DMS153 (cell line): ENCODE measurements at regions not wholly inside any gene's neighbourhood (a gene's known extent, or its start where the extent isn't known, plus 50 kb on each side); places are given as distances from the start of the nearest gene placed in this dataset.

ENCODE experiments used
- DNase-seq: peaks from one replicate; lab custom pipeline; 2025; lab: John Stamatoyannopoulos, UW

GRCh38 chr1:193676996-193677549, 490.7 kb upstream of the B3GALT2 start:
- DNase-seq, result no peak

GRCh38 chr1:193674292-193674944, 488.0 kb upstream of the B3GALT2 start:
- DNase-seq, result peak; percentile 12

- no peak for DNase-seq
Observed at GRCh38 chr1:193666485-193667083, 480.2 kb upstream of the B3GALT2 start.

- DNase-seq, result no peak
Observed at GRCh38 chr1:193663965-193664364, 477.6 kb upstream of the B3GALT2 start.

- no peak for DNase-seq
Observed at GRCh38 chr1:193662030-193662429, 475.6 kb upstream of the B3GALT2 start.

GRCh38 chr1:193661385-193661784, 475.0 kb upstream of the B3GALT2 start:
- DNase-seq, result no peak

- DNase-seq, result no peak
Observed at GRCh38 chr1:193660428-193660827, 474.0 kb upstream of the B3GALT2 start.

GRCh38 chr1:193658691-193659090, 472.3 kb upstream of the B3GALT2 start:
- DNase-seq, result no peak

- no peak for DNase-seq
Observed at GRCh38 chr1:193658081-193658480, 471.7 kb upstream of the B3GALT2 start.

- no peak for DNase-seq
Observed at GRCh38 chr1:193657552-193657951, 471.1 kb upstream of the B3GALT2 start.

GRCh38 chr1:193656841-193657240, 470.4 kb upstream of the B3GALT2 start:
- DNase-seq, result no peak

- no peak for DNase-seq
Observed at GRCh38 chr1:193654951-193655735, 468.7 kb upstream of the B3GALT2 start.

- DNase-seq, result no peak
Observed at GRCh38 chr1:193649587-193649986, 463.2 kb upstream of the B3GALT2 start.

GRCh38 chr1:193634876-193635275, 448.5 kb upstream of the B3GALT2 start:
- no peak for DNase-seq

- DNase-seq, result no peak
Observed at GRCh38 chr1:193634470-193634869, 448.1 kb upstream of the B3GALT2 start.

GRCh38 chr1:193633991-193634390, 447.6 kb upstream of the B3GALT2 start:
- no peak for DNase-seq

- no peak for DNase-seq
Observed at GRCh38 chr1:193633093-193633492, 446.7 kb upstream of the B3GALT2 start.

GRCh38 chr1:193631306-193631705, 444.9 kb upstream of the B3GALT2 start:
- no peak for DNase-seq

GRCh38 chr1:193629875-193630274, 443.5 kb upstream of the B3GALT2 start:
- DNase-seq, result no peak

- DNase-seq, result no peak
Observed at GRCh38 chr1:193626695-193627094, 440.3 kb upstream of the B3GALT2 start.

GRCh38 chr1:193625255-193625654, 438.8 kb upstream of the B3GALT2 start:
- DNase-seq, result no peak

GRCh38 chr1:193619911-193620310, 433.5 kb upstream of the B3GALT2 start:
- no peak for DNase-seq

- peak; percentile 4 for DNase-seq
Observed at GRCh38 chr1:193614817-193615216, 428.4 kb upstream of the B3GALT2 start.
